Psoas muscle (tissue), 7 donors: ENCODE measurements at regions not wholly inside any gene's neighbourhood (a gene's known extent, or its start where the extent isn't known, plus 50 kb on each side); places are given as distances from the start of the nearest gene placed in this dataset.

Source experiments
- ATAC-seq, 4 donors: fragments of 200-7000 bp; cut with Tn5 transposase; one replicate each; pipeline ENCODE4 v1.9.1; 2020; ENCODE audit warnings: moderate library complexity in 3 of 4, mild to moderate bottlenecking in 2 of 4
- DNase-seq, 2 donors: peaks; one replicate each; pipeline ENCODE4 v3.0.0-alpha.2; 2020
- H3K27ac ChIP-seq: fragments of 200-600 bp; one replicate; pipeline ENCODE4 v1.8.0; 2022
- H3K27me3 ChIP-seq, 3 donors: fragments of 200-600 bp in 1 of 3; one replicate each; pipeline versions ENCODE4 v1.6.1 to v1.8.0; 2013 to 2022; ENCODE audit warnings: low read length in 2 of 3, mild to moderate bottlenecking in 2 of 3, moderate library complexity in 1 of 3; ENCODE audit not compliant: insufficient read depth in 3 of 3
- H3K36me3 ChIP-seq, 2 donors: fragments of 200-600 bp in 1 of 2; one replicate each; pipeline versions ENCODE4 v1.6.1 to v1.8.0; 2013 to 2022; ENCODE audit warnings: low read depth in 1 of 2, mild to moderate bottlenecking in 1 of 2, moderate library complexity in 1 of 2; ENCODE audit not compliant: insufficient read depth in 1 of 2
- H3K4me1 ChIP-seq: fragments of 200-600 bp; one replicate; pipeline ENCODE4 v1.8.0; 2022
- H3K4me3 ChIP-seq: fragments of 200-600 bp; one replicate; pipeline ENCODE4 v1.8.0; 2022; ENCODE audit warnings: mild to moderate bottlenecking
- H3K9me3 ChIP-seq: fragments of 200-600 bp; one replicate; pipeline ENCODE4 v1.8.0; 2022
- WGBS, 3 donors: extraction: QIAGEN DNeasy Blood & Tissue Kit; methylation state at CpG; one replicate each; pipeline versions ENCODE4 v1.1.6 to v1.1.7; 2013; 5-methylcytosine and 5-hydroxymethylcytosine counted together
- intact Hi-C, 2 donors: fragments of 100-400 bp; cut with DNase I; formaldehyde crosslinking; loops; one replicate each; pipeline versions ENCODE4 v1.11.0 to v1.14.2; 2022
- TF ChIP-seq, protein P1 (sequence below): fragments of 200-600 bp; IDR thresholded peaks from one replicate; pipeline ENCODE4 v1.8.0; 2022; ENCODE audit warnings: antibody characterized with exemption
- donor health status: healthy with polysubstance abuse.
- donor health status: DM: no; HTN: no; CAD: no; lungs with moderate emphysema.
- donor health status: Bipolar disorder and iron deficiency.
- donor health status: healthy.
- donor health status: DM: yes; HTN: yes; CAD: no.
- donor health status: DM: no; HTN: no; CAD: no.
- donor health status: DM: yes; HTN: yes; CAD: no.

DNA sequence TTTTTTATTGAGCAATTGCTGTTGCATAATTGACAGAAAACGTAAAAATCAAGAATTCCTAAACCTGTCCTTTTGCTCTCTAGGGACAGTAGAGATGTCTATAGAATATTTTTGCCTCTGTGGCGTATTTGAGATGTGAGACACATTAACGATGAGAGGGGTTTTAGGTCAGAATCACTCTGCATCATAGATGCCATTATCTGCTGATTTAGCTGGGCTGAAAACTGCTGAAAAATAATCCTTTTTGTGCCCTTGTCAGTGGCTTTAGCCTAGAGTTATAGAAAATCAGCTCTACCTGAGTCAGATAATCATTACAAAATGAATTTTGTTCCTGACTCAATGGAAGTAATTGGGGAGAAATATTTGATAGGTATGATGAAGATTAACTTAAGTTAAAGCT lies 767.8 kb upstream of the TENM3 start:
- H3K27ac ChIP-seq, result no peak overlapping the region
- H3K4me3 ChIP-seq, result no peak overlapping the region
- TF ChIP-seq, protein P1, sequence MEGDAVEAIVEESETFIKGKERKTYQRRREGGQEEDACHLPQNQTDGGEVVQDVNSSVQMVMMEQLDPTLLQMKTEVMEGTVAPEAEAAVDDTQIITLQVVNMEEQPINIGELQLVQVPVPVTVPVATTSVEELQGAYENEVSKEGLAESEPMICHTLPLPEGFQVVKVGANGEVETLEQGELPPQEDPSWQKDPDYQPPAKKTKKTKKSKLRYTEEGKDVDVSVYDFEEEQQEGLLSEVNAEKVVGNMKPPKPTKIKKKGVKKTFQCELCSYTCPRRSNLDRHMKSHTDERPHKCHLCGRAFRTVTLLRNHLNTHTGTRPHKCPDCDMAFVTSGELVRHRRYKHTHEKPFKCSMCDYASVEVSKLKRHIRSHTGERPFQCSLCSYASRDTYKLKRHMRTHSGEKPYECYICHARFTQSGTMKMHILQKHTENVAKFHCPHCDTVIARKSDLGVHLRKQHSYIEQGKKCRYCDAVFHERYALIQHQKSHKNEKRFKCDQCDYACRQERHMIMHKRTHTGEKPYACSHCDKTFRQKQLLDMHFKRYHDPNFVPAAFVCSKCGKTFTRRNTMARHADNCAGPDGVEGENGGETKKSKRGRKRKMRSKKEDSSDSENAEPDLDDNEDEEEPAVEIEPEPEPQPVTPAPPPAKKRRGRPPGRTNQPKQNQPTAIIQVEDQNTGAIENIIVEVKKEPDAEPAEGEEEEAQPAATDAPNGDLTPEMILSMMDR, result no peak

DNA sequence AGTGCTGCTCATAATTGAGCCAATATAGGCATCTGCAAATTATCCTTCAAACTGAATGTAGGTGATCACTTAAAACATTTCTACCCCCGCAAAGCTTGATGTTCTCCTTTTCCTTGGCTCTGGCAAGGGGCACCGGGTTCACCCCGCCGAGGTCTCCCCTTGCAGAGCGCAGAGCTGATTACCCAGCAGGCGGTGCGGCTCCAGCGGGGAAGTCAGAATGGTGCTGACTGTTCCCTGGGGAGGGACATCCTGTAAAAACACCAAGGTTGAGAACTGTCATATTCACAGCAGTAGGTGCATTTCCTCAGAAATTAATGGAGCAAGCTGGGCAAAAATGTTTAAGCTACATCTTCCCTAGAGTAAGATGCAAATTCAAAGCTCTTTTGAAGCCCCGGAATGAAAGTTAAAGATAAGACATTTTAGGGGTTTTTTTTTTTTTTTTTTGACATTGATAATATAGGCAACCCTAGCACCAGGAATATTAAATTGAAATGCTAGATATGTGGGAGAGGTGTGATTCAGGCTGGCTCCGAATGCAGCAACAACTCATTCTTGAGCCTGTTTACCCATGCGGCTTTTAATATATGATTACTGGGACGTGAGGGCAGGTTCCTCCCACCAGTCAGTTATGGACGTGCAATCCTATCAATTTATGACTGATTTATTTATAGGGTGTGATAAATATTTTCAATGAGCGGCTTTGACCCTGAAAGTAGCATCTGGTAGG lies 767.3 kb upstream of the TENM3 start:
- Histone ChIP-seq H3K4me3 (no peak overlapping the region), H3K4me1 (no peaks in the 10 kb centered on the region), H3K9me3 (no peaks in the 10 kb centered on the region), H3K27ac (no peak overlapping the region), H3K36me3 (no peaks in the 10 kb centered on the region), H3K27me3 (no peaks in the 10 kb centered on the region)
- intact Hi-C loops, result no loop called here
- TF ChIP-seq, protein P1, result no peak
- ATAC-seq (no peak), DNase-seq (no peak)
- WGBS, 3 donors, result 36 to 43% (median 38%) methylated on average over 14 of the region's 14 CpGs

More for the DNA sequence above, 767.8 kb upstream of the TENM3 start:
- no peak for ATAC-seq
- WGBS, 3 donors, result 69 to 73% (median 71%) methylated on average over 3 of the region's 3 CpGs
- Histone ChIP-seq H3K36me3 (no peaks in the 10 kb centered on the region), H3K4me1 (no peaks in the 10 kb centered on the region), H3K9me3 (no peaks in the 10 kb centered on the region), H3K27me3 (no peaks in the 10 kb centered on the region)
- no peak for DNase-seq
- intact Hi-C loops, result no loop called here

DNA sequence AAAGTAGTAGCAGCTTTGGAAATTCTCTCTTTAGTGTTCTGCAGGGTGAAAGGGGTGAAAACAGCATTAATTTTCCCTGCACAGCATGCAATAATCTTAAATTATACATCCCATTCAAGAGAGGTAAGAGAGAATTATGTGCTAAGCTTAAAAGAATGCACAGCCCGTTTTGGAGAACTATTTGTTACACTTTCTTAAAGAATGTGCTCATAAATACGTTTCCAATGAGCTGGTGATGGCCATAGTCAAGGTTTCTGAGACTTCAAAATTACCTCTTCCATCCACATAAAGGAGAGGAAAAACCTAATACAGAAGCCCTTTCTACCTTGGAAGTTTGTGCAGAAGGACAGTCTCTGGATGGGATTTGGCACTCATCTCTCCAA lies 766.7 kb upstream of the TENM3 start:
- H3K27me3 ChIP-seq, result no peaks in the 10 kb centered on the region
- intact Hi-C loops, result no loop called here
- ATAC-seq (no peak), DNase-seq (no peak)
- no peaks in the 10 kb centered on the region for H3K9me3 ChIP-seq
- no peak overlapping the region for H3K27ac ChIP-seq
- TF ChIP-seq, protein P1, result no peak
- 25 to 30% (median 29%) methylated on average over 2 of the region's 2 CpGs for WGBS, 3 donors
- no peaks in the 10 kb centered on the region for H3K4me1 ChIP-seq
- H3K36me3 ChIP-seq, result no peaks in the 10 kb centered on the region
- H3K4me3 ChIP-seq, result no peak overlapping the region

DNA sequence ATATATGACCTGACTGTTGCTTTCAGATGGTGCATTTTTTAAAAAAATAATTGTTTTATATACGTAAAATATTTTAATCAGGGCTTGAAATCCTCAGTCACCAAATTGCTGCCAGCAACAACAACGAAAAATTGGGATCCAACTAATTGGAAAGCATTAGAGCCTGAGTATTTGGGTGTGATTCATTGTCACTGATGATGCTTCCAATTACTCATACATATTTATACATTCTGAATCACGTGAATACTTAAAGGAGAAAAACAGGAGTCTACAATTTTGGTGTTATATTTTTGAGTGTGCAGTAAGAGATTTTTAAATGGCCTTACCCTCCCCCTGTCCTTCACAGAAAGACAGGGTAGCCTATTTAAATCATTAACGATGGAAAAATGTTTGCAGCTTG lies 765.6 kb upstream of the TENM3 start:
- TF ChIP-seq, protein P1, result no peak

DNA sequence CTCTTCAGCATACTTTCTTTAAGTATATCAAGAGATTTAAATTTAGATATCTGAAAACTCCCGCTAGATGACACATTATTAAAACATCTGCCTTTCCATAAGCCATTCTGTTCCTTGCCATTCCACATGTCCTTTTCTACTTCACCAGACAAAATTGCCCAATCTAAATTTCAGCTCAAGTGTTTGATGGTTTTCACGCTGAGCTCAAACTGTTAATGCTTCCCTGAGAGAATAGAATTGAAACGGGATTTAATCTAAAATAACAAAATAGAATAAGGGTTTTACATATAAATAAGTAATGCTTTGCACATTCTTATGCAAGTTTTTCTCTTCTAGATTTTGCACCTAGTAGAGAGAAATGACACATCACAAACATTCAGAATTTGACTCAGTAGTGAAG lies 764.5 kb upstream of the TENM3 start:
- no peaks in the 10 kb centered on the region for H3K9me3 ChIP-seq
- H3K4me1 ChIP-seq, result no peaks in the 10 kb centered on the region
- H3K4me3 ChIP-seq, result no peak overlapping the region
- H3K27ac ChIP-seq, result no peak overlapping the region
- 54 to 57% (median 56%) methylated on average over 3 of the region's 3 CpGs for WGBS, 3 donors
- no peaks in the 10 kb centered on the region for H3K36me3 ChIP-seq
- no peaks in the 10 kb centered on the region for H3K27me3 ChIP-seq
- DNase-seq, result no peak
- TF ChIP-seq, protein P1, result no peak
- no peak for ATAC-seq
- intact Hi-C loops, result no loop called here

More for the DNA sequence above, 765.6 kb upstream of the TENM3 start:
- Histone ChIP-seq H3K9me3 (no peaks in the 10 kb centered on the region), H3K4me3 (no peak overlapping the region), H3K36me3 (no peaks in the 10 kb centered on the region), H3K27me3 (no peaks in the 10 kb centered on the region), H3K27ac (no peak overlapping the region), H3K4me1 (no peaks in the 10 kb centered on the region)
- DNase-seq (no peak), ATAC-seq (no peak)
- intact Hi-C loops, result no loop called here
- 61 to 64% (median 62%) methylated on average over 4 of the region's 4 CpGs for WGBS, 3 donors
